ENCODE measurements at regions not wholly inside any gene's neighbourhood (a gene's known extent, or its start where the extent isn't known, plus 50 kb on each side); places are given as distances from the start of the nearest gene placed in this dataset.

DNA sequence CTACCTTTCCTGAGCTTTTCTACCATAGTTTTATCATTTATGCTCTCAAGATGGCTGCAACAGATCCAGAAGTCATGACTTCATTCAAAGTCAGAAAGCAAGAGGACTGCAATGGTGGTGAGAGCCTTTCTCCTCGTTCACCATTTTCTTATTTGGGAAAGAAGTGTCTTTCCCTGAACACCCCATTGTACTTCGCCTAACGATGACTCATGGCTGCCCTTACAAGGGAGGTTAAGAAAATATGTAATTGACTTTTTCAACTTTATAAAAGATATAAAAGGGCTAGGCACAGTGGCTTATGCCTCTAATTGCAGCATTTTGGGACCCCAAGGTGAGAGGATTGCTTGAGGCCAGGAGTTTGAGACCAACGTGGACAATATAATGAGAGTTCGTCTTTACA is 541.7 kb downstream of the METTL15 start:
- no peaks in the 10 kb centered on the region for H3K27me3 Mint-ChIP-seq
- H2AFZ ChIP-seq (ENCODE audit: insufficient read depth, low read depth, low read length, poor library complexity, severe bottlenecking) = no peak overlapping the region
- intact Hi-C loops (cut with micrococcal nuclease) = no loop called here
- H3K4me1 ChIP-seq (ENCODE audit: control insufficient read depth in 2 of 2, insufficient read depth in 2 of 2, low read length in 2 of 2) = no peaks in the 10 kb centered on the region
- H3K4me3 Mint-ChIP-seq = no peak overlapping the region
- no peak overlapping the region for H3K27ac ChIP-seq (ENCODE audit: low read length in 2 of 2)
- POLR2A ChIA-PET = no interaction called here
- H3K4me2 ChIP-seq (replicated peaks; ENCODE audit: low read depth, low read length, poor library complexity, severe bottlenecking) = no peak overlapping the region
- H4K20me1 ChIP-seq (ENCODE audit: control insufficient read depth, insufficient read depth, low read length, poor library complexity, severe bottlenecking) = no peaks in the 10 kb centered on the region
- H3K9ac ChIP-seq (ENCODE audit: low read length) = no peak overlapping the region
- H3K27me3 ChIP-seq (replicated peaks in 1 of 4; ENCODE audit: control extremely low read depth in 1 of 4, control insufficient read depth in 3 of 4, insufficient read depth in 4 of 4, low read length in 3 of 4) = no peaks in the 10 kb centered on the region
- peaks cover 5% of the 10 kb centered on the region for H3K9me3 Mint-ChIP-seq (ENCODE audit: insufficient read depth)
- H3K4me1 Mint-ChIP-seq = no peaks in the 10 kb centered on the region
- H3K4me3 ChIP-seq (ENCODE audit: control extremely low read depth in 1 of 5, extremely low read depth in 1 of 5, insufficient read depth in 1 of 5, low read depth in 2 of 5, low read length in 4 of 5) = no peak overlapping the region
- no peaks in the 10 kb centered on the region for H3K9me3 ChIP-seq (ENCODE audit: control extremely low read depth in 1 of 3, control insufficient read depth in 2 of 3, insufficient read depth in 1 of 3, low read length in 2 of 3)
- CTCF ChIA-PET = no interaction called here
- WGBS (ENCODE audit: insufficient coverage) = 100% methylated on average over 2 of the region's 5 CpGs
- TF ChIP-seq EZH2 (IDR thresholded peaks at IDR 0.05; ENCODE audit: borderline replicate concordance, insufficient read depth, low read depth, low read length, poor library complexity, severe bottlenecking) = no peak
- TF ChIP-seq, protein P1, sequence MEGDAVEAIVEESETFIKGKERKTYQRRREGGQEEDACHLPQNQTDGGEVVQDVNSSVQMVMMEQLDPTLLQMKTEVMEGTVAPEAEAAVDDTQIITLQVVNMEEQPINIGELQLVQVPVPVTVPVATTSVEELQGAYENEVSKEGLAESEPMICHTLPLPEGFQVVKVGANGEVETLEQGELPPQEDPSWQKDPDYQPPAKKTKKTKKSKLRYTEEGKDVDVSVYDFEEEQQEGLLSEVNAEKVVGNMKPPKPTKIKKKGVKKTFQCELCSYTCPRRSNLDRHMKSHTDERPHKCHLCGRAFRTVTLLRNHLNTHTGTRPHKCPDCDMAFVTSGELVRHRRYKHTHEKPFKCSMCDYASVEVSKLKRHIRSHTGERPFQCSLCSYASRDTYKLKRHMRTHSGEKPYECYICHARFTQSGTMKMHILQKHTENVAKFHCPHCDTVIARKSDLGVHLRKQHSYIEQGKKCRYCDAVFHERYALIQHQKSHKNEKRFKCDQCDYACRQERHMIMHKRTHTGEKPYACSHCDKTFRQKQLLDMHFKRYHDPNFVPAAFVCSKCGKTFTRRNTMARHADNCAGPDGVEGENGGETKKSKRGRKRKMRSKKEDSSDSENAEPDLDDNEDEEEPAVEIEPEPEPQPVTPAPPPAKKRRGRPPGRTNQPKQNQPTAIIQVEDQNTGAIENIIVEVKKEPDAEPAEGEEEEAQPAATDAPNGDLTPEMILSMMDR (IDR thresholded peaks at IDR 0.05) = no peak
- H3K79me2 ChIP-seq (ENCODE audit: control insufficient read depth, insufficient read depth, low read length) = no peaks in the 10 kb centered on the region
- no peaks in the 10 kb centered on the region for H3K36me3 ChIP-seq (replicated peaks in 1 of 2; ENCODE audit: control extremely low read depth in 1 of 2, control insufficient read depth in 1 of 2, extremely low read depth in 1 of 2, insufficient read depth in 2 of 2, low read length in 1 of 2)
- H3K27ac Mint-ChIP-seq = no peak overlapping the region
- ATAC-seq (ENCODE audit: low read depth) (no peak), DNase-seq (no peak)

GRCh38 chr11:28636566-28636965 is 528.4 kb downstream of the METTL15 start:
- H3K27ac Mint-ChIP-seq = no peak overlapping the region
- intact Hi-C loops (cut with micrococcal nuclease) = no loop called here
- ATAC-seq (ENCODE audit: low read depth) (no peak), DNase-seq (no peak)
- 80% methylated on average over 2 of the region's 2 CpGs for WGBS (ENCODE audit: insufficient coverage)
- H3K27me3 Mint-ChIP-seq = no peaks in the 10 kb centered on the region
- H3K4me1 Mint-ChIP-seq = no peaks in the 10 kb centered on the region
- Histone ChIP-seq H2AFZ (ENCODE audit: insufficient read depth, low read depth, low read length, poor library complexity, severe bottlenecking) (no peak overlapping the region), H3K9me3 (ENCODE audit: control extremely low read depth in 1 of 3, control insufficient read depth in 2 of 3, insufficient read depth in 1 of 3, low read length in 2 of 3) (peaks cover 0 to 3% (median 0%) of the 10 kb centered on the region in 3 donors), H3K9ac (ENCODE audit: low read length) (no peak overlapping the region), H3K4me2 (replicated peaks; ENCODE audit: low read depth, low read length, poor library complexity, severe bottlenecking) (no peak overlapping the region), H3K4me3 (ENCODE audit: control extremely low read depth in 1 of 5, extremely low read depth in 1 of 5, insufficient read depth in 1 of 5, low read depth in 2 of 5, low read length in 4 of 5) (no peak overlapping the region), H3K27me3 (replicated peaks in 1 of 4; ENCODE audit: control extremely low read depth in 1 of 4, control insufficient read depth in 3 of 4, insufficient read depth in 4 of 4, low read length in 3 of 4) (no peaks in the 10 kb centered on the region), H3K79me2 (ENCODE audit: control insufficient read depth, insufficient read depth, low read length) (no peaks in the 10 kb centered on the region), H3K36me3 (replicated peaks in 1 of 2; ENCODE audit: control extremely low read depth in 1 of 2, control insufficient read depth in 1 of 2, extremely low read depth in 1 of 2, insufficient read depth in 2 of 2, low read length in 1 of 2) (no peaks in the 10 kb centered on the region), H3K27ac (ENCODE audit: low read length in 2 of 2) (no peak overlapping the region), H4K20me1 (ENCODE audit: control insufficient read depth, insufficient read depth, low read length, poor library complexity, severe bottlenecking) (no peaks in the 10 kb centered on the region), H3K4me1 (ENCODE audit: control insufficient read depth in 2 of 2, insufficient read depth in 2 of 2, low read length in 2 of 2) (no peaks in the 10 kb centered on the region)
- ChIA-PET CTCF (no interaction called here), POLR2A (no interaction called here)
- no peaks in the 10 kb centered on the region for H3K9me3 Mint-ChIP-seq (ENCODE audit: insufficient read depth)
- H3K4me3 Mint-ChIP-seq = no peak overlapping the region
- TF ChIP-seq, protein P1 (IDR thresholded peaks at IDR 0.05) = no peak
- TF ChIP-seq EZH2 (IDR thresholded peaks at IDR 0.05; ENCODE audit: borderline replicate concordance, insufficient read depth, low read depth, low read length, poor library complexity, severe bottlenecking) = no peak

Measured in B cell (primary cell).